ENCODE measurements at regions not wholly inside any gene's neighbourhood (a gene's known extent, or its start where the extent isn't known, plus 50 kb on each side); places are given as distances from the start of the nearest gene placed in this dataset.

DNA sequence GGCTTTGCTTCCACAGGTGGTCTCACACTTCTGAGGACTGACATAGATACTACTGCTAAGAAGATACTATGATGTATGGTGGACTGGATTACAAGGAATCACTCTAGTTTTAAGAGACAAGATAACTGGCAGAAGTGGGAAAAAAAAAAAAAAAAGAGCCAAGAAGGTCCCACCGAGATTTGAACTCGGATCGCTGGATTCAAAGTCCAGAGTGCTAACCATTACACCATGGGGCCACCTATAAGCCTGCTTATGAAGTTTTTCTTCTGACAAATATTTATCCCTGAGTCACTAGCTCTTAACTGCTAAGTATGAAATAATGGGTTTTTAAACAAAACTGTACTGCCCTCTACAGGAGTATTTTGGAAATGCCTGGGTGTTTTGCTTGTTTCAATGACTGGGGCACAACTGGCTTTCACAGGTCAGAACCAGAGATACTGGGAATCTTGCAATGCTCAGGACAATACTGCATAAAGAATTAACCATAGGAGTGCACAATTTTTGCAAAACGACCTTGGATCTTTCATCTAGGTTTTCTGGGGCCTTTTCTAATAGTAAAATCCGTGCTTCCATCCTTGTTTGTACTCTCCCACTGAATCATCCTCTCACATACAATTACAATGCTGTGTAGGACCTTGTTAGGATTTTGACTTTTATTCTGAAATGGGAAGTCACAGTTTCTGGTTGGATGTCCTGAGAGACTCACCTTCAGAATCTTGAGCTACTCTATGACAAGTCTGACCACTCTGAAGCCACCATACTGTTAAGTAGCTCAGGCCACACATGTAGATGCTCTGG, 116.3 kb downstream of the OR2B2 start (continued):
- TF ChIP-seq, protein P1, sequence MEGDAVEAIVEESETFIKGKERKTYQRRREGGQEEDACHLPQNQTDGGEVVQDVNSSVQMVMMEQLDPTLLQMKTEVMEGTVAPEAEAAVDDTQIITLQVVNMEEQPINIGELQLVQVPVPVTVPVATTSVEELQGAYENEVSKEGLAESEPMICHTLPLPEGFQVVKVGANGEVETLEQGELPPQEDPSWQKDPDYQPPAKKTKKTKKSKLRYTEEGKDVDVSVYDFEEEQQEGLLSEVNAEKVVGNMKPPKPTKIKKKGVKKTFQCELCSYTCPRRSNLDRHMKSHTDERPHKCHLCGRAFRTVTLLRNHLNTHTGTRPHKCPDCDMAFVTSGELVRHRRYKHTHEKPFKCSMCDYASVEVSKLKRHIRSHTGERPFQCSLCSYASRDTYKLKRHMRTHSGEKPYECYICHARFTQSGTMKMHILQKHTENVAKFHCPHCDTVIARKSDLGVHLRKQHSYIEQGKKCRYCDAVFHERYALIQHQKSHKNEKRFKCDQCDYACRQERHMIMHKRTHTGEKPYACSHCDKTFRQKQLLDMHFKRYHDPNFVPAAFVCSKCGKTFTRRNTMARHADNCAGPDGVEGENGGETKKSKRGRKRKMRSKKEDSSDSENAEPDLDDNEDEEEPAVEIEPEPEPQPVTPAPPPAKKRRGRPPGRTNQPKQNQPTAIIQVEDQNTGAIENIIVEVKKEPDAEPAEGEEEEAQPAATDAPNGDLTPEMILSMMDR (CRISPR knock-in tag; IDR thresholded peaks at IDR 0.05), result peak; percentile 84
- TF ChIP-seq HMG20A (CRISPR knock-in tag; IDR thresholded peaks at IDR 0.05; ENCODE audit: borderline replicate concordance) (no peak), ZNF124 (CRISPR knock-in tag; IDR thresholded peaks at IDR 0.05) (peak; percentile 81; the same call in 1 of the 2 replicates), SSRP1 (CRISPR knock-in tag; IDR thresholded peaks at IDR 0.05) (0 out of 2 replicates have a peak, but pooled peaks have one; percentile 28), ARNT (IDR thresholded peaks at IDR 0.05) (no peak), ZNF556 (CRISPR knock-in tag; IDR thresholded peaks at IDR 0.05; ENCODE audit: borderline replicate concordance) (peak; percentile 51; the same call in 1 of the 2 replicates), ERF (CRISPR knock-in tag; IDR thresholded peaks at IDR 0.05) (peak; percentile 82), THAP11 (CRISPR knock-in tag; IDR thresholded peaks at IDR 0.05) (peak; percentile 73), MED1 (CRISPR knock-in tag; IDR thresholded peaks at IDR 0.05) (peak; percentile 63), ZNF660 (CRISPR knock-in tag; IDR thresholded peaks at IDR 0.05; ENCODE audit: borderline replicate concordance, low read depth) (no peak), ZNF615 (CRISPR knock-in tag; IDR thresholded peaks at IDR 0.05; ENCODE audit: borderline replicate concordance) (no peak), PHF21A (CRISPR knock-in tag; IDR thresholded peaks at IDR 0.05) (peak; percentile 22; the same call in 1 of the 2 replicates), MYNN (CRISPR knock-in tag; IDR thresholded peaks at IDR 0.05; ENCODE audit: low read depth) (no peak), MAFK (conservative IDR thresholded peaks at IDR 0.05 in 1 of 2, IDR thresholded peaks at IDR 0.05 in 1 of 2; ENCODE audit: low read length in 2 of 2) (peak; percentile 40 to 52; a peak in 2 of 4 replicates), CREM (IDR thresholded peaks at IDR 0.05) (peak; percentile 47), CREM (CRISPR knock-in tag; IDR thresholded peaks at IDR 0.05) (no peak), ZNF430 (CRISPR knock-in tag; IDR thresholded peaks at IDR 0.05) (no peak)
- TF ChIP-seq, protein P2, sequence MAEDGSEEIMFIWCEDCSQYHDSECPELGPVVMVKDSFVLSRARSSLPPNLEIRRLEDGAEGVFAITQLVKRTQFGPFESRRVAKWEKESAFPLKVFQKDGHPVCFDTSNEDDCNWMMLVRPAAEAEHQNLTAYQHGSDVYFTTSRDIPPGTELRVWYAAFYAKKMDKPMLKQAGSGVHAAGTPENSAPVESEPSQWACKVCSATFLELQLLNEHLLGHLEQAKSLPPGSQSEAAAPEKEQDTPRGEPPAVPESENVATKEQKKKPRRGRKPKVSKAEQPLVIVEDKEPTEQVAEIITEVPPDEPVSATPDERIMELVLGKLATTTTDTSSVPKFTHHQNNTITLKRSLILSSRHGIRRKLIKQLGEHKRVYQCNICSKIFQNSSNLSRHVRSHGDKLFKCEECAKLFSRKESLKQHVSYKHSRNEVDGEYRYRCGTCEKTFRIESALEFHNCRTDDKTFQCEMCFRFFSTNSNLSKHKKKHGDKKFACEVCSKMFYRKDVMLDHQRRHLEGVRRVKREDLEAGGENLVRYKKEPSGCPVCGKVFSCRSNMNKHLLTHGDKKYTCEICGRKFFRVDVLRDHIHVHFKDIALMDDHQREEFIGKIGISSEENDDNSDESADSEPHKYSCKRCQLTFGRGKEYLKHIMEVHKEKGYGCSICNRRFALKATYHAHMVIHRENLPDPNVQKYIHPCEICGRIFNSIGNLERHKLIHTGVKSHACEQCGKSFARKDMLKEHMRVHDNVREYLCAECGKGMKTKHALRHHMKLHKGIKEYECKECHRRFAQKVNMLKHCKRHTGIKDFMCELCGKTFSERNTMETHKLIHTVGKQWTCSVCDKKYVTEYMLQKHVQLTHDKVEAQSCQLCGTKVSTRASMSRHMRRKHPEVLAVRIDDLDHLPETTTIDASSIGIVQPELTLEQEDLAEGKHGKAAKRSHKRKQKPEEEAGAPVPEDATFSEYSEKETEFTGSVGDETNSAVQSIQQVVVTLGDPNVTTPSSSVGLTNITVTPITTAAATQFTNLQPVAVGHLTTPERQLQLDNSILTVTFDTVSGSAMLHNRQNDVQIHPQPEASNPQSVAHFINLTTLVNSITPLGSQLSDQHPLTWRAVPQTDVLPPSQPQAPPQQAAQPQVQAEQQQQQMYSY (CRISPR knock-in tag; IDR thresholded peaks at IDR 0.05), result 0 out of 2 replicates have a peak, but pooled peaks have one; percentile 19
- TF ChIP-seq, protein P3, sequence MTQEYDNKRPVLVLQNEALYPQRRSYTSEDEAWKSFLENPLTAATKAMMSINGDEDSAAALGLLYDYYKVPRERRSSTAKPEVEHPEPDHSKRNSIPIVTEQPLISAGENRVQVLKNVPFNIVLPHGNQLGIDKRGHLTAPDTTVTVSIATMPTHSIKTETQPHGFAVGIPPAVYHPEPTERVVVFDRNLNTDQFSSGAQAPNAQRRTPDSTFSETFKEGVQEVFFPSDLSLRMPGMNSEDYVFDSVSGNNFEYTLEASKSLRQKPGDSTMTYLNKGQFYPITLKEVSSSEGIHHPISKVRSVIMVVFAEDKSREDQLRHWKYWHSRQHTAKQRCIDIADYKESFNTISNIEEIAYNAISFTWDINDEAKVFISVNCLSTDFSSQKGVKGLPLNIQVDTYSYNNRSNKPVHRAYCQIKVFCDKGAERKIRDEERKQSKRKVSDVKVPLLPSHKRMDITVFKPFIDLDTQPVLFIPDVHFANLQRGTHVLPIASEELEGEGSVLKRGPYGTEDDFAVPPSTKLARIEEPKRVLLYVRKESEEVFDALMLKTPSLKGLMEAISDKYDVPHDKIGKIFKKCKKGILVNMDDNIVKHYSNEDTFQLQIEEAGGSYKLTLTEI (CRISPR knock-in tag; conservative IDR thresholded peaks at IDR 0.05), result no peak
- TF ChIP-seq, protein P4, sequence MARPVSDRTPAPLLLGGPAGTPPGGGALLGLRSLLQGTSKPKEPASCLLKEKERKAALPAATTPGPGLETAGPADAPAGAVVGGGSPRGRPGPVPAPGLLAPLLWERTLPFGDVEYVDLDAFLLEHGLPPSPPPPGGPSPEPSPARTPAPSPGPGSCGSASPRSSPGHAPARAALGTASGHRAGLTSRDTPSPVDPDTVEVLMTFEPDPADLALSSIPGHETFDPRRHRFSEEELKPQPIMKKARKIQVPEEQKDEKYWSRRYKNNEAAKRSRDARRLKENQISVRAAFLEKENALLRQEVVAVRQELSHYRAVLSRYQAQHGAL (CRISPR knock-in tag; IDR thresholded peaks at IDR 0.05; ENCODE audit: not compliant biosample characterization), result no peak
- TF ChIP-seq, protein P5, sequence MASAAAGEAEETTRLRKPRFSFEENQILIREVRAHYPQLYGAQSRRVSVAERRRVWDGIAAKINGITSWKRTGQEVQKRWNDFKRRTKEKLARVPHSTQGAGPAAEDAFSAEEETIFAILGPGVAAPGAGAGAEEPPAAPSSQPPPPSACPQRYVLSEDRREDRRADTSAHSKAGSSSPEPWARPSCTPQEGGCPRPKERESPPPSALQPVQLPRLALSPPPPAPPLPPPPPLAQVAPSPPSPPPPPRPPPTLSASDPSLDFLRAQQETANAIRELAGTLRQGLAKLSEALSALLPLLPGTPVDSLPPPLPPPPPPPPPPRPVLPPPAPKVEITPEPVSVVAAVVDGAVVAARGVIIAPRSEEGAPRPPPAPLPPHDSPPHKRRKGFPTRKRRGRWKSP (CRISPR knock-in tag; IDR thresholded peaks at IDR 0.05), result peak; percentile 48; the same call in 1 of the 2 replicates

Measured in HepG2 (cell line).